Mesendoderm (in vitro differentiated cells): ENCODE measurements at regions not wholly inside any gene's neighbourhood (a gene's known extent, or its start where the extent isn't known, plus 50 kb on each side); places are given as distances from the start of the nearest gene placed in this dataset.
A peak's percentile ranks its signal among the peaks of the same experiment; 100 is the strongest.

Experiments used
- DNase-seq: peaks from one replicate; pipeline ENCODE4 v3.0.0; 2013
- H2AK5ac ChIP-seq: 2 replicates; pipeline ENCODE4 v1.6.1; 2013; ENCODE audit warnings: low read length, inconsistent platforms
- H2BK120ac ChIP-seq: 2 replicates; pipeline ENCODE4 v1.6.1; 2013; ENCODE audit warnings: low read depth, mild to moderate bottlenecking, low read length, moderate library complexity, mixed read lengths
- H2BK15ac ChIP-seq: replicated peaks from 2 replicates; pipeline ENCODE4 v1.6.1; 2013; ENCODE audit warnings: low read depth, mild to moderate bottlenecking, moderate library complexity
- H2BK5ac ChIP-seq: 2 replicates; pipeline ENCODE4 v1.6.1; 2013; ENCODE audit warnings: low read length, inconsistent platforms
- H3K18ac ChIP-seq: 2 replicates; pipeline ENCODE4 v1.6.1; 2013; ENCODE audit warnings: mild to moderate bottlenecking, low read length, mixed read lengths
- H3K23ac ChIP-seq: one replicate; pipeline ENCODE4 v1.6.1; 2013; ENCODE audit warnings: low read length
- H3K27ac ChIP-seq: 2 replicates; pipeline ENCODE4 v1.5.1; 2013; ENCODE audit warnings: low read depth, mild to moderate bottlenecking, inconsistent platforms, low read length, moderate library complexity
- H3K27me3 ChIP-seq: 2 replicates; pipeline ENCODE4 v1.6.1; 2013; ENCODE audit warnings: low read length, control low read depth, mild to moderate bottlenecking, inconsistent platforms; ENCODE audit not compliant: insufficient read depth, poor library complexity
- H3K36me3 ChIP-seq: 2 replicates; pipeline ENCODE4 v1.6.1; 2013; ENCODE audit warnings: low read length, inconsistent platforms; ENCODE audit not compliant: control insufficient read depth, insufficient read depth
- H3K4ac ChIP-seq: one replicate; pipeline ENCODE4 v1.6.1; 2013; ENCODE audit warnings: low read depth, mild to moderate bottlenecking, low read length, moderate library complexity
- H3K4me1 ChIP-seq: 2 replicates; pipeline ENCODE4 v1.6.1; 2013; ENCODE audit warnings: low read depth, low read length, inconsistent platforms; ENCODE audit not compliant: control insufficient read depth
- H3K4me2 ChIP-seq: 2 replicates; pipeline ENCODE4 v1.6.1; 2013; ENCODE audit warnings: low read length
- H3K4me3 ChIP-seq: 2 replicates; pipeline ENCODE4 v1.5.1; 2013; ENCODE audit warnings: mild to moderate bottlenecking, low read length
- H3K56ac ChIP-seq: one replicate; pipeline ENCODE4 v1.6.1; 2013; ENCODE audit warnings: low read length
- H3K79me1 ChIP-seq: 2 replicates; pipeline ENCODE4 v1.6.1; 2013; ENCODE audit warnings: low read length, inconsistent platforms
- H3K79me2 ChIP-seq: 2 replicates; pipeline ENCODE4 v1.6.1; 2013; ENCODE audit warnings: mild to moderate bottlenecking, low read length; ENCODE audit not compliant: control insufficient read depth, insufficient read depth
- H3K9ac ChIP-seq: 2 replicates; pipeline ENCODE4 v1.6.1; 2013; ENCODE audit warnings: low read length, inconsistent platforms
- H4K5ac ChIP-seq: one replicate; pipeline ENCODE4 v1.6.1; 2013; ENCODE audit warnings: low read length
- H4K8ac ChIP-seq: one replicate; pipeline ENCODE4 v1.6.1; 2013; ENCODE audit warnings: low read depth, mild to moderate bottlenecking, control low read depth, low read length, moderate library complexity
- WGBS: extraction: QIAGEN DNeasy Blood & Tissue Kit; methylation state at CpG from one replicate; pipeline ENCODE4 v1.1.7; 2013; ENCODE audit warnings: low lambda C conversion rate, missing lambda C conversion rate; ENCODE audit not compliant: insufficient coverage; ENCODE audit errors: extremely low coverage; 5-methylcytosine and 5-hydroxymethylcytosine counted together

DNA sequence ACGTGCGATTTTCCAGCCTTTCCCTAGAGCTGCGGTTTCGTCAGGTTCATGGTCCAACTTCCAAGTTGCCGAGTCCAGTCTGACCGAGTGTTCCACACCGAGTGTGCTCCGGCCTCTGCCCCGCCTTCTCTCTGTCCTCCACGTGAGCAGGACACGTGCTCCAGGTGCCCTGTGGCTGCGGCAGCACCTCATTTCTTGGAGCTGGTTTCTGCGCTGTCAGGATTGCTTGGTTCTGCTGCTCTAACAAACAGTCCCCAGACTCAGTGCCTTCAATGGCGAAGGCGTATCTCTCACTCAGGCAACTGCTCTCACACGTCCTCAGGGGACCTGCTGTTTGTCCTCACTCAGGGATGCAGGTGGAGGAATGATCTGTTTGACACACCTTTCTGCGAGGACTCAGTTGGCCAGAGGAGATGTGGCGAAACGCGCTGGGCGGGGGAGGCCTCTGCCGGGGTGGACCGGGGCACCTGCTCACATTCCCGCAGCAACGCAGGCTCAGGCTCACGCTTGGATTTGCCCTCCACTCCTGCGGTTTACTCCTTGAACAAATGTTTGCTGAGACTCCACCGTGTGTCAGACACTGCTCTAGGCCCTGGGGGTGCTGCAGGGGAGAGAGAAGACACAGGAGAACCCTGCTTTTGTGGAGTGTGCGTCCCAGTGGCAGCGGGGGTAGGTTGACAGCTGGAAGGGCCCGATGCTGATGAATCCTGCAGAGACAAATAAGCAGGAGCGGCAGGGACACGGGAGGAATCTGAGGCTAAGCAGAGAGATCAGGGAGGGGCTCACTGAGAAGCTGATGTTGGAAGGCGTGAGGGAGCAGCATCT, 63.4 kb upstream of the FBRSL1 start:
- Histone ChIP-seq H3K23ac (no peak overlapping the region), H2AK5ac (no peak overlapping the region), H4K8ac (no peak overlapping the region), H3K27ac (no peak overlapping the region), H2BK120ac (no peak overlapping the region), H3K56ac (no peak overlapping the region), H2BK15ac (no peak overlapping the region), H4K5ac (no peak overlapping the region), H3K27me3 (no peaks in the 10 kb centered on the region), H3K4ac (no peak overlapping the region), H3K9ac (no peak overlapping the region), H3K79me2 (no peaks in the 10 kb centered on the region), H3K18ac (no peak overlapping the region), H3K4me2 (no peak overlapping the region), H3K4me1 (no peaks in the 10 kb centered on the region), H3K36me3 (no peaks in the 10 kb centered on the region), H3K4me3 (no peak overlapping the region), H3K79me1 (no peaks in the 10 kb centered on the region), H2BK5ac (no peak overlapping the region)
- DNase-seq = no peak
- WGBS = no CpG with 5 or more reads among the region's 34 CpGs

DNA sequence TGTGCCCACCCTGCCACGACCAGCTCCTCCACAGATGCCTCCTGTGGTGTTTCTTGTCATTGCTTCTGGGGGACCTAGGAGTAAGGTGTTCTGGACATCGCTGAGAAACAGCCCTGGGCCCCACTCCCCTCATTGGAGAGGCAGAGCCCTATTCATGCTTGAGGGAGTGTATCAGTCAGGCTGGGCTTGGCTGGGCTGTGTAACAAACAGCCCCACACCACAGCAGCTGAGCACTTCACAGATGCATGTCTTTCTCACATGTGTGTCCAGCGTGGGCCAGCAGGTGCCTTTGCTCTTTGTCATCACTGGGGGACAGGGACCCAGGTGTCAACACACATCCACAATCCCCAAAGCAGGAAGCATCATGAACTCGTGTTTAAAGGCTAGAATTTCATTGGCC, 65.1 kb upstream of the FBRSL1 start:
- no peak overlapping the region for H4K8ac ChIP-seq
- H2BK120ac ChIP-seq = no peak overlapping the region
- no peak overlapping the region for H3K27ac ChIP-seq
- H3K4me3 ChIP-seq = no peak overlapping the region
- no peaks in the 10 kb centered on the region for H3K79me1 ChIP-seq
- no peak overlapping the region for H2BK5ac ChIP-seq
- no peak overlapping the region for H4K5ac ChIP-seq
- no peaks in the 10 kb centered on the region for H3K36me3 ChIP-seq
- DNase-seq = no peak
- no peak overlapping the region for H3K9ac ChIP-seq
- no peak overlapping the region for H2AK5ac ChIP-seq
- H3K23ac ChIP-seq = no peak overlapping the region
- H3K4me1 ChIP-seq = no peaks in the 10 kb centered on the region
- H3K18ac ChIP-seq = no peak overlapping the region
- peaks cover 2% of the 10 kb centered on the region for H3K27me3 ChIP-seq
- no peak overlapping the region for H2BK15ac ChIP-seq
- H3K4ac ChIP-seq = no peak overlapping the region
- no peaks in the 10 kb centered on the region for H3K79me2 ChIP-seq
- no peak overlapping the region for H3K4me2 ChIP-seq
- no peak overlapping the region for H3K56ac ChIP-seq
- WGBS = no CpG with 5 or more reads among the region's 4 CpGs

DNA sequence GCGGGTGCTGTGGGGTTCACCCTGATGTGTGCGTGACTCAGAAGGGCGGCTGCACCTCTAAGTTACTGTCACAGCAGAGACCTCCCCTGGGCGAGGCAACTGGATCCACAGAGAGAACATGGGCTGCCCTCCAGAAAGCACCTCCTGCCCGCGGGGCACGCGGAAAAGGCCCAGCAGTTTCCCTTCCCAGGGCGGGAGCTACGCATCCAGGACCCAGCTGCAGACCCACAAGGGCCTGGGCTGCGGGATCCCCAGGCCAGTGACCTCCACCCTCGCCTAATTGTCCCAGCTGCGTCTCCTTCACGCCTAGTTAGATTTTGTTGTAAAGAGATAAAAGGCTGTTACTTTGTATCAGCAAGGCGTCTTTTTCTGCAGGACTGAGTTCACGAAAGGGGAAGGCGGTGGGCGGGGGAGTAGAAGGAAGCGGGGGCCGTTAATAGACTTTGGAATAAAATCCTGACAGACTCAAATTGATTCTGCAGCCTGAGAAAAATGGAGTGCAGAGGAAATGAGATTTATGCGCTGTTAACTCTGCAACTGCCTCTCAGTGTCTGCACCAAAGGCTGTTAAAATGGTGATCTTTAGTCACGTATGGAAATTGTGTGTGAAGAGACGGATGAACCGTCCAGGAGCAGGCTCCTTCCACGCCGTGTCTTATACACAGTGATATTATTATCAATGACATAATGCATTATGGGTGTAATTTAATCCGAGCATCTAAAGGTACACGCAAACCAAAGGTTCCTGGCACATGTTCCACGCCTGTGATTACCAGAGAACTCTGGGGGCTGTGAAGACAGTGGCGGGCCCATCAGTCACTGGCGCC, 65.9 kb upstream of the FBRSL1 start:
- H3K4me1 ChIP-seq = no peaks in the 10 kb centered on the region
- no peak overlapping the region for H3K23ac ChIP-seq
- no peak overlapping the region for H2BK120ac ChIP-seq
- no peak overlapping the region for H2AK5ac ChIP-seq
- H2BK15ac ChIP-seq = no peak overlapping the region
- H4K5ac ChIP-seq = no peak overlapping the region
- H3K4me3 ChIP-seq = no peak overlapping the region
- no peak overlapping the region for H3K27ac ChIP-seq
- no peak overlapping the region for H3K56ac ChIP-seq
- no peaks in the 10 kb centered on the region for H3K36me3 ChIP-seq
- H3K9ac ChIP-seq = no peak overlapping the region
- H3K79me2 ChIP-seq = no peaks in the 10 kb centered on the region
- H3K4me2 ChIP-seq = no peak overlapping the region
- H3K27me3 ChIP-seq = peaks cover 3% of the 10 kb centered on the region
- H2BK5ac ChIP-seq = no peak overlapping the region
- H3K4ac ChIP-seq = no peak overlapping the region
- H3K18ac ChIP-seq = no peak overlapping the region
- no peak overlapping the region for H4K8ac ChIP-seq
- peak; percentile 40 for DNase-seq
- no peaks in the 10 kb centered on the region for H3K79me1 ChIP-seq
- no CpG with 5 or more reads among the region's 31 CpGs for WGBS

DNA sequence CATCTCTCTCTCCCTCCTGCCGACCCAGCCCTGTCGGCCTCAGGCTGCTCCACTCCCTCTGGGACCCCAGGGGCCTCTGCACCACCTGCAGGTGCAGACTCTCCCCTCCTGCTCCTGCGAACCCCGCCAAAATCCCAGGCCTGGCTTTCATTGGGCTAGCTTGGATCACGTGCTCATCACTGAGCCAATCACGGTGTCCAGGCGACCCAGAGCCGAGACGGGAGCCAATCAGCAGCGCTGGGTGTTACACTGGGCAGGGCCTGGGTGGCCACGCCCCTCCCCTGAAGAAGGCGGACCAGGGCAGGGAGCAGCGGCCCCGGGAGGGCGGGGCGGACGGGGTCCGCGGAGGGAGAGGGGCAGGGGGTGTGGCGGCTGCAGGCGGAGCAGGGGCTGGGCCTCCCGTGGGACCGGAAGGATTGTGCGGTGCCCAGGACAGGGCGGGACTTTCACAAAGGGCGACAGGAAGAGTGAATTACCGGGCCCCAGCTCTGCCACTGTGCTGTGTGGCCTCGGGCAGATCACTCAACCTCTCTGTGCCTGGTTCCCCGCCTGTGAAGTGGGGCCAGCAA, 66.6 kb upstream of the FBRSL1 start:
- no peak overlapping the region for H3K23ac ChIP-seq
- H3K9ac ChIP-seq = no peak overlapping the region
- no peaks in the 10 kb centered on the region for H3K36me3 ChIP-seq
- DNase-seq = peak; percentile 36
- H2BK15ac ChIP-seq = no peak overlapping the region
- no peak overlapping the region for H3K56ac ChIP-seq
- H2BK5ac ChIP-seq = no peak overlapping the region
- no peak overlapping the region for H4K8ac ChIP-seq
- no peak overlapping the region for H3K4me3 ChIP-seq
- H3K18ac ChIP-seq = no peak overlapping the region
- no peaks in the 10 kb centered on the region for H3K79me1 ChIP-seq
- H3K4me2 ChIP-seq = no peak overlapping the region
- H2AK5ac ChIP-seq = no peak overlapping the region
- no peak overlapping the region for H3K27ac ChIP-seq
- no peak overlapping the region for H4K5ac ChIP-seq
- WGBS = no CpG with 5 or more reads among the region's 29 CpGs
- no peaks in the 10 kb centered on the region for H3K79me2 ChIP-seq
- peaks cover 5% of the 10 kb centered on the region for H3K27me3 ChIP-seq
- H3K4ac ChIP-seq = no peak overlapping the region
- no peak overlapping the region for H2BK120ac ChIP-seq
- H3K4me1 ChIP-seq = no peaks in the 10 kb centered on the region

DNA sequence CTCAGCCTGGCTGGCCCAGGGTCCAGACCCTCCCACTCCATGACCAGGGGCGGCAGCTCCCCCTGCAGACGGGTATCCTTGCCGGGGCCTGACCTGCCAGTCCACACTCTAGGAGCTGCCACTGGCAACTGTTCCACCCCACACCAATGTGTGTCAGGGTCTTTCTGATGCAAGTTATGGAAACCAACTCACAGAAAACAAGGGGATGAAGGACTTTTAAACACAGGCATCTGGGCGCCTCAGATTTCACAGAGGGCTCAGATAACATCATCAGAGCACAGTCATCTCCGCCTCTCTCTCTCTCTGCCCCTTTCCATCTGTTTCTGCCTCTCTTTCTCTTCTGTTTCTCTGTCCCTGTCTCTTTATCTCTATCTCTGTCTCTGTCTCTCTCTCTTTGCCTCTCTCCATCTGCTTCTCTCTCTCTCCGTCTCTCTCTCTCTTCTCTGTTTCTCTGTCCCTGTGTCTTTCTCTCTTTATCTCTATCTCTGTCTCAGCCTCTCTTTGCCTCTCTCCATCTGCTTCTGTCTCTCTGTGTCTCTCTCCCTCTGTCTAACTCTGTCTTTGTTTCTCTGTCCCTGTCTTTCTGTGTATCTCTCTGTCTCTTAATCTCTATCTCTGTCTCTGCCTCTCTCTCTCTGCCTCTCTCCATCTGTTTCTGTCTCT, 67.4 kb upstream of the FBRSL1 start:
- H3K27me3 ChIP-seq = peaks cover 5% of the 10 kb centered on the region
- no CpG with 5 or more reads among the region's 6 CpGs for WGBS
- H3K56ac ChIP-seq = no peak overlapping the region
- no peaks in the 10 kb centered on the region for H3K36me3 ChIP-seq
- peak; percentile 38 for DNase-seq
- no peak overlapping the region for H3K4me3 ChIP-seq
- H2BK120ac ChIP-seq = no peak overlapping the region
- no peaks in the 10 kb centered on the region for H3K79me1 ChIP-seq
- no peaks in the 10 kb centered on the region for H3K79me2 ChIP-seq
- H2BK15ac ChIP-seq = no peak overlapping the region
- H2AK5ac ChIP-seq = no peak overlapping the region
- no peak overlapping the region for H3K4ac ChIP-seq
- H4K8ac ChIP-seq = no peak overlapping the region
- H2BK5ac ChIP-seq = no peak overlapping the region
- H3K18ac ChIP-seq = no peak overlapping the region
- no peak overlapping the region for H3K27ac ChIP-seq
- H3K4me1 ChIP-seq = no peaks in the 10 kb centered on the region
- no peak overlapping the region for H3K4me2 ChIP-seq
- H3K23ac ChIP-seq = no peak overlapping the region
- no peak overlapping the region for H4K5ac ChIP-seq
- no peak overlapping the region for H3K9ac ChIP-seq
